GM23338 (cell line): ENCODE measurements at regions not wholly inside any gene's neighbourhood (a gene's known extent, or its start where the extent isn't known, plus 50 kb on each side); places are given as distances from the start of the nearest gene placed in this dataset.

Source experiments
- ATAC-seq: fragments of 200-7000 bp; cut with Tn5 transposase; 3 replicates; pipeline ENCODE4 v1.9.1; 2020
- DNase-seq: peaks from one replicate; pipeline ENCODE4 v3.0.0-alpha.2; 2015; ENCODE audit warnings: low spot score
- H2AFZ ChIP-seq: fragments of 200-600 bp; sonication (generic); 2 replicates; pipeline ENCODE4 v1.8.0; 2016; ENCODE audit warnings: antibody characterized with exemption, mild to moderate bottlenecking, moderate library complexity
- H3F3A ChIP-seq: fragments of 200-600 bp; sonication (generic); replicated peaks from 2 replicates; pipeline ENCODE4 v1.8.0; 2017; ENCODE audit warnings: antibody characterized with exemption, mixed run types, low read depth
- H3K27ac ChIP-seq: fragments of 200-600 bp; sonication (generic); 2 replicates; pipeline ENCODE4 v1.6.1; 2016; ENCODE audit warnings: low read depth
- H3K27me3 ChIP-seq: fragments of 200-600 bp; sonication (generic); 2 replicates; pipeline ENCODE4 v1.8.0; 2016; ENCODE audit warnings: mild to moderate bottlenecking, mixed run types, moderate library complexity; ENCODE audit not compliant: insufficient read depth
- H3K36me3 ChIP-seq: fragments of 200-600 bp; sonication (generic); 2 replicates; pipeline ENCODE4 v1.8.0; 2016; ENCODE audit warnings: mild to moderate bottlenecking; ENCODE audit not compliant: insufficient read depth
- H3K4me1 ChIP-seq: fragments of 200-600 bp; sonication (generic); 2 replicates; pipeline ENCODE4 v1.8.0; 2016; ENCODE audit warnings: mild to moderate bottlenecking, moderate library complexity; ENCODE audit not compliant: insufficient read depth
- H3K4me2 ChIP-seq: fragments of 200-600 bp; sonication (generic); 2 replicates; pipeline ENCODE4 v1.7.1; 2017; ENCODE audit warnings: mixed run types
- H3K4me3 ChIP-seq: fragments of 200-600 bp; sonication (generic); 2 replicates; pipeline ENCODE4 v1.6.1; 2016; ENCODE audit warnings: mixed run types
- H3K79me2 ChIP-seq: fragments of 200-600 bp; sonication (generic); replicated peaks from 2 replicates; pipeline ENCODE4 v1.8.0; 2017; ENCODE audit warnings: mild to moderate bottlenecking; ENCODE audit not compliant: insufficient read depth
- H3K9me2 ChIP-seq: fragments of 200-600 bp; sonication (generic); 2 replicates; pipeline ENCODE4 v1.8.0; 2017; ENCODE audit not compliant: insufficient read depth
- H4K20me1 ChIP-seq: fragments of 200-600 bp; sonication (generic); replicated peaks from 2 replicates; pipeline ENCODE4 v1.8.0; 2017; ENCODE audit warnings: mild to moderate bottlenecking; ENCODE audit not compliant: insufficient read depth
- H3K27ac Mint-ChIP-seq: 2 replicates; pipeline ENCODE4 v1.8.0; 2020; ENCODE audit warnings: inconsistent platforms, mild to moderate bottlenecking, moderate library complexity, mixed read lengths
- H3K27me3 Mint-ChIP-seq: 3 replicates; pipeline ENCODE4 v1.8.0; 2022; ENCODE audit warnings: low read depth, mild to moderate bottlenecking, moderate library complexity, mixed read lengths, inconsistent platforms; ENCODE audit not compliant: insufficient read depth, poor library complexity
- H3K36me3 Mint-ChIP-seq: 3 replicates; pipeline ENCODE4 v1.8.0; 2021; ENCODE audit warnings: low read depth, mild to moderate bottlenecking, inconsistent platforms, moderate library complexity, mixed read lengths
- H3K4me1 Mint-ChIP-seq: 3 replicates; pipeline ENCODE4 v1.8.0; 2020; ENCODE audit warnings: mild to moderate bottlenecking, inconsistent platforms, mixed read lengths
- H3K4me3 Mint-ChIP-seq: 3 replicates; pipeline ENCODE4 v1.8.0; 2021; ENCODE audit warnings: moderate library complexity, mild to moderate bottlenecking, inconsistent platforms, mixed read lengths
- H3K9me3 Mint-ChIP-seq: 3 replicates; pipeline ENCODE4 v1.8.0; 2020; ENCODE audit warnings: moderate library complexity, mild to moderate bottlenecking, inconsistent platforms, mixed read lengths
- CREB1 ChIP-seq: fragments of 250-450 bp; sonication (Bioruptor Pico); IDR thresholded peaks from 2 replicates; pipeline ENCODE4 v1.5.0; 2020; ENCODE audit warnings: low read depth, mild to moderate bottlenecking, moderate library complexity
- CTCF ChIP-seq, 2 experiments: fragments of 200-600 bp in 1 of 2; sonication (generic) in 1 of 2; conservative IDR thresholded peaks; 2 replicates each; pipeline versions ENCODE4 v1.5.1 to v1.6.1; 2016 to 2017; ENCODE audit warnings: antibody characterized with exemption in 2 of 2, low read depth in 2 of 2, mild to moderate bottlenecking in 2 of 2, moderate library complexity in 1 of 2
- ETS1 ChIP-seq: IDR thresholded peaks from 2 replicates; pipeline ENCODE4 v1.6.1; 2016; ENCODE audit warnings: antibody characterized with exemption
- EZH2 ChIP-seq: fragments of 200-600 bp; sonication (generic); IDR thresholded peaks from one replicate; pipeline ENCODE4 v1.8.0; 2017; ENCODE audit warnings: antibody characterized with exemption, mild to moderate bottlenecking, low read depth; ENCODE audit not compliant: unreplicated experiment
- EZH2phosphoT487 ChIP-seq: fragments of 200-600 bp; sonication (generic); IDR thresholded peaks from one replicate; pipeline ENCODE4 v1.8.1; 2018; ENCODE audit warnings: antibody characterized with exemption; ENCODE audit not compliant: unreplicated experiment
- JUNB ChIP-seq: IDR thresholded peaks from one replicate; pipeline ENCODE4 v1.6.1; 2016; ENCODE audit warnings: antibody characterized with exemption; ENCODE audit not compliant: unreplicated experiment
- NANOG ChIP-seq: IDR thresholded peaks from 2 replicates; pipeline ENCODE4 v1.6.1; 2016; ENCODE audit warnings: antibody characterized with exemption, borderline replicate concordance
- POLR2AphosphoS5 ChIP-seq: IDR thresholded peaks from 2 replicates; pipeline ENCODE4 v1.6.1; 2016; ENCODE audit warnings: antibody characterized with exemption, low read depth
- REST ChIP-seq: IDR thresholded peaks from one replicate; pipeline ENCODE4 v1.6.1; 2018; ENCODE audit warnings: antibody characterized with exemption; ENCODE audit not compliant: unreplicated experiment
- STAT1 ChIP-seq: IDR thresholded peaks from one replicate; pipeline ENCODE4 v1.6.1; 2016; ENCODE audit warnings: antibody characterized with exemption; ENCODE audit not compliant: unreplicated experiment
- ZNF114 ChIP-seq: fragments of 250-450 bp; sonication (Bioruptor Pico); IDR thresholded peaks from 2 replicates; pipeline ENCODE4 v1.5.0; 2020; ENCODE audit warnings: mild to moderate bottlenecking, moderate library complexity
- ZNF331 ChIP-seq: fragments of 250-450 bp; sonication (Bioruptor Pico); IDR thresholded peaks from 2 replicates; pipeline ENCODE4 v1.5.0; 2020; ENCODE audit warnings: low read depth, mild to moderate bottlenecking, moderate library complexity
- ZNF462 ChIP-seq: fragments of 250-450 bp; sonication (Bioruptor Pico); IDR thresholded peaks from 2 replicates; pipeline ENCODE4 v1.5.0; 2020; ENCODE audit warnings: mild to moderate bottlenecking, moderate library complexity

GRCh38 chr15:72936691-72937679 lies 115.3 kb upstream of the NEO1 start:
- H3K4me1 Mint-ChIP-seq: peaks cover 18% of the 10 kb centered on the region
- H3K27me3 Mint-ChIP-seq: no peaks in the 10 kb centered on the region
- Histone ChIP-seq H3K4me1 (no peaks in the 10 kb centered on the region), H3K4me2 (no peak overlapping the region), H3K9me2 (peaks cover 9% of the 10 kb centered on the region; the same call in 1 of the 2 replicates), H4K20me1 (no peaks in the 10 kb centered on the region), H3K27me3 (no peaks in the 10 kb centered on the region), H2AFZ (no peak overlapping the region), H3F3A (no peaks in the 10 kb centered on the region), H3K79me2 (no peaks in the 10 kb centered on the region), H3K36me3 (no peaks in the 10 kb centered on the region), H3K27ac (no peak overlapping the region), H3K4me3 (no peak overlapping the region)
- no peaks in the 10 kb centered on the region for H3K36me3 Mint-ChIP-seq
- TF ChIP-seq NANOG (no peak), JUNB (no peak), CTCF (conservative IDR thresholded peaks at IDR 0.05; ENCODE audit: low read depth in 2 of 2) (no peak), ZNF114 (CRISPR knock-in tag) (no peak), EZH2 (no peak), EZH2phosphoT487 (no peak), STAT1 (no peak), REST (no peak), ZNF331 (CRISPR knock-in tag) (no peak), POLR2AphosphoS5 (no peak), ETS1 (no peak), ZNF462 (CRISPR knock-in tag) (no peak), CREB1 (no peak)
- no peak for ATAC-seq
- H3K27ac Mint-ChIP-seq: no peak overlapping the region
- H3K9me3 Mint-ChIP-seq: no peaks in the 10 kb centered on the region; the same call in 2 of the 3 replicates
- no peak overlapping the region for H3K4me3 Mint-ChIP-seq
- no peak for DNase-seq
